Neural crest cell (in vitro differentiated cells): ENCODE measurements at regions not wholly inside any gene's neighbourhood (a gene's known extent, or its start where the extent isn't known, plus 50 kb on each side); places are given as distances from the start of the nearest gene placed in this dataset.

Experiments
- DNase-seq: peaks from one replicate; pipeline ENCODE4 v3.0.0; 2021; ENCODE audit warnings: low read depth, mixed read lengths, low spot score
- H3K27ac Mint-ChIP-seq: one replicate; pipeline ENCODE4 v1.8.0; 2021; ENCODE audit warnings: mild to moderate bottlenecking, mixed read lengths; ENCODE audit not compliant: unreplicated experiment
- H3K27me3 Mint-ChIP-seq: 2 replicates; pipeline ENCODE4 v1.8.0; 2021; ENCODE audit warnings: low read depth, mild to moderate bottlenecking, mixed read lengths
- H3K36me3 Mint-ChIP-seq: 2 replicates; pipeline ENCODE4 v1.8.0; 2021; ENCODE audit warnings: low read depth, mild to moderate bottlenecking, mixed read lengths
- H3K4me1 Mint-ChIP-seq: 2 replicates; pipeline ENCODE4 v1.8.0; 2021; ENCODE audit warnings: mixed read lengths
- H3K4me3 Mint-ChIP-seq: one replicate; pipeline ENCODE4 v1.8.0; 2021; ENCODE audit warnings: mild to moderate bottlenecking, mixed read lengths
- H3K9me3 Mint-ChIP-seq: 2 replicates; pipeline ENCODE4 v1.8.0; 2021; ENCODE audit warnings: mixed read lengths
- TF ChIP-seq, protein P1 (sequence below): fragments of 200-600 bp; sonication (generic); conservative IDR thresholded peaks from 2 replicates; pipeline ENCODE4 v1.5.0; 2021; ENCODE audit warnings: antibody characterized with exemption, mild to moderate bottlenecking

DNA sequence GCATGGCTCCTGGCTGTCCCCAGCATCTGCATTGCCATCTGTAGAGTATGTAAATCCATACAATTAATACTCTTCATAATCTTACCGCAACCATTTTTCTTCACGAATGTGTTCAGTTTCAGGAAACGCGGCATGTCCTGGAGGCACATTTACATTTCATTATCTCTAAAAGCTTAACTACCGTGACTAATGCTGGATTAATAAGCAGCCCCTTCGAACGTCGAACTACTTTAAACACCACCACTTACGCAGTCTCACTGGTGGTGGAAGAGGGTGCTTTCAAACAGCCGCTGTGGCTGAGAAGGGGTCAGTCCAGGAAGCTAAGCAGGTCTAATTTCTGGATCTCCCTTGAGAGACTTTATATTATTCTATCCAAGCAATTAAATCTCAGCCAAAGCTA is 85.6 kb downstream of the C5orf15 start:
- no peak overlapping the region for H3K4me3 Mint-ChIP-seq
- H3K9me3 Mint-ChIP-seq: peaks cover 4% of the 10 kb centered on the region
- no peaks in the 10 kb centered on the region for H3K36me3 Mint-ChIP-seq
- H3K4me1 Mint-ChIP-seq: peaks cover 23% of the 10 kb centered on the region
- no peak overlapping the region for H3K27ac Mint-ChIP-seq
- no peak for DNase-seq
- no peaks in the 10 kb centered on the region for H3K27me3 Mint-ChIP-seq
- TF ChIP-seq, protein P1, sequence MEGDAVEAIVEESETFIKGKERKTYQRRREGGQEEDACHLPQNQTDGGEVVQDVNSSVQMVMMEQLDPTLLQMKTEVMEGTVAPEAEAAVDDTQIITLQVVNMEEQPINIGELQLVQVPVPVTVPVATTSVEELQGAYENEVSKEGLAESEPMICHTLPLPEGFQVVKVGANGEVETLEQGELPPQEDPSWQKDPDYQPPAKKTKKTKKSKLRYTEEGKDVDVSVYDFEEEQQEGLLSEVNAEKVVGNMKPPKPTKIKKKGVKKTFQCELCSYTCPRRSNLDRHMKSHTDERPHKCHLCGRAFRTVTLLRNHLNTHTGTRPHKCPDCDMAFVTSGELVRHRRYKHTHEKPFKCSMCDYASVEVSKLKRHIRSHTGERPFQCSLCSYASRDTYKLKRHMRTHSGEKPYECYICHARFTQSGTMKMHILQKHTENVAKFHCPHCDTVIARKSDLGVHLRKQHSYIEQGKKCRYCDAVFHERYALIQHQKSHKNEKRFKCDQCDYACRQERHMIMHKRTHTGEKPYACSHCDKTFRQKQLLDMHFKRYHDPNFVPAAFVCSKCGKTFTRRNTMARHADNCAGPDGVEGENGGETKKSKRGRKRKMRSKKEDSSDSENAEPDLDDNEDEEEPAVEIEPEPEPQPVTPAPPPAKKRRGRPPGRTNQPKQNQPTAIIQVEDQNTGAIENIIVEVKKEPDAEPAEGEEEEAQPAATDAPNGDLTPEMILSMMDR: no peak

DNA sequence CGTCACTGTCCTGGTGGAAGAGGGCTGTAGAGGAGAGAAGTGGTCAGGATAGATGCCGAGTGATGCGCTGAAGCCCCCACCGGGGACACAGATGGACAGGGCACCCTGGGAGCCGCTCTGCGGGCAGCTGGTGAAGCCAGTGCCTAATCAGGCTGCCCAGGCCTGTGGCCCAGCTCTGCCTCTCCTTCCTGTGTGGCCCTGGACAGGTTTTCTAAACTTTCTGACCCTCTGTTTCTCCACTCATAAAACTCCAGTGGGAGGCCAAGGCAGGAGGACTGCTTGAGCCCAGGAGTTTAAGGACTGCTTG is 86.1 kb downstream of the C5orf15 start:
- Mint-ChIP-seq H3K36me3 (no peaks in the 10 kb centered on the region), H3K4me3 (no peak overlapping the region), H3K4me1 (peaks cover 23% of the 10 kb centered on the region), H3K9me3 (peaks cover 4% of the 10 kb centered on the region), H3K27ac (no peak overlapping the region), H3K27me3 (no peaks in the 10 kb centered on the region)
- TF ChIP-seq, protein P1: no peak
- DNase-seq: no peak

DNA sequence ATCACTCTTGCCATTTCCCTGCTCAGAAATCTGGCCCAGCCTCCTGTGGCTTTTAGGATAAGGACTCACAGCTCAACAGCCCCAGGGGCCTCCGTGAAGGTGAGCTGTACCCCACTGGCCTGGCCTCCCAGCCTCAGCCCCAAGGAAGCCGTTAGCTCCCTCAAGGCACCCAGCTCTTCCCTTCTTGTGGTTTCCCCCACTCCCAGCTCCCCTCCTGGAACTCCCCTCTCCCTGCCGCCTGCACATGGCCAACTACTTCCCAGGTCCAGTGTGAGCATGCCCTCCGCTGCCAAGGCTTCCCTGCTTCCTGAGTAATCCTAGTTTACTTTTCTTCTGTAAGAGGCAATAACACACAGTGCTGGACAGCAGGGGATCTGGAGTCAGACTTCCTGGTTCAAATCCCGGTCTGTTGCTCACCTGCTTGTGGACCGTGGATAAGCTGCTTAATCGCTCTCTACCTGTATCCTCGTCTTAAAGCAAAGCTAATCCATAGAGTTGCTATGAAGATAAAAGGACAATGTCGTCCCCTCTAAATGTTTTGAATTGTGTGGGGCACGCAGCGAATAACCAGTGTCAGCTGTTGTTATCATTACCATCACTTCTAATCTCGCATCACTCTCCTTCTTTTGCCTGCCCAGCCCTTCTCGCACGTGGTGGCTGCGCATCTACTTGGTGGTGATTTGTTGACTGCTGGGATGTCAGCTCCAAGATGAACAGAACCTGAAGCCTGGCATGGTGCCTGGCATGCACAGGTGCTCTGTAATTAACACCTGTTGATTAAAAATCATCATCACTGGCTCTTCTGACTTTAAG is 86.6 kb downstream of the C5orf15 start:
- peaks cover 3% of the 10 kb centered on the region for H3K27me3 Mint-ChIP-seq
- no peak for DNase-seq
- H3K27ac Mint-ChIP-seq: no peak overlapping the region
- H3K4me1 Mint-ChIP-seq: peaks cover 23% of the 10 kb centered on the region
- no peak overlapping the region for H3K4me3 Mint-ChIP-seq
- TF ChIP-seq, protein P1: no peak
- no peaks in the 10 kb centered on the region for H3K36me3 Mint-ChIP-seq
- peaks cover 4% of the 10 kb centered on the region for H3K9me3 Mint-ChIP-seq

DNA sequence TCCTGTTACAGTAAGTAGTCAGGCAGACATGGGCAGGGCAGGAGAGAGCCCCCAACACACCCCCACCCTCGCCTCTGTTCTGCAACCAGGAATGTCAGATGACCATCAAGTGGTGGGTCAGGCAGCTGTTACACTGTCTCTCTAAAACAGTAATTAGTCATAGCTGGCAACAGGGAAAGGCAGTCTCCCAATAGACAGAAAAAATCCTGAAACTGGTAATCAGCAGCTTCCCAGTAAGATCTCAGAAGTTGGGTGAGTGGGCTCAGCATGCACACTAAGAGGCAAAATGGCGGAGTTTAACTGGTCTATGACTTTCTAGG is 90.2 kb downstream of the C5orf15 start:
- TF ChIP-seq, protein P1: no peak
- Mint-ChIP-seq H3K36me3 (no peaks in the 10 kb centered on the region), H3K27ac (no peak overlapping the region), H3K4me1 (peaks cover 7% of the 10 kb centered on the region), H3K9me3 (peaks cover 12% of the 10 kb centered on the region), H3K27me3 (peaks cover 3% of the 10 kb centered on the region), H3K4me3 (no peak overlapping the region)
- DNase-seq: no peak

DNA sequence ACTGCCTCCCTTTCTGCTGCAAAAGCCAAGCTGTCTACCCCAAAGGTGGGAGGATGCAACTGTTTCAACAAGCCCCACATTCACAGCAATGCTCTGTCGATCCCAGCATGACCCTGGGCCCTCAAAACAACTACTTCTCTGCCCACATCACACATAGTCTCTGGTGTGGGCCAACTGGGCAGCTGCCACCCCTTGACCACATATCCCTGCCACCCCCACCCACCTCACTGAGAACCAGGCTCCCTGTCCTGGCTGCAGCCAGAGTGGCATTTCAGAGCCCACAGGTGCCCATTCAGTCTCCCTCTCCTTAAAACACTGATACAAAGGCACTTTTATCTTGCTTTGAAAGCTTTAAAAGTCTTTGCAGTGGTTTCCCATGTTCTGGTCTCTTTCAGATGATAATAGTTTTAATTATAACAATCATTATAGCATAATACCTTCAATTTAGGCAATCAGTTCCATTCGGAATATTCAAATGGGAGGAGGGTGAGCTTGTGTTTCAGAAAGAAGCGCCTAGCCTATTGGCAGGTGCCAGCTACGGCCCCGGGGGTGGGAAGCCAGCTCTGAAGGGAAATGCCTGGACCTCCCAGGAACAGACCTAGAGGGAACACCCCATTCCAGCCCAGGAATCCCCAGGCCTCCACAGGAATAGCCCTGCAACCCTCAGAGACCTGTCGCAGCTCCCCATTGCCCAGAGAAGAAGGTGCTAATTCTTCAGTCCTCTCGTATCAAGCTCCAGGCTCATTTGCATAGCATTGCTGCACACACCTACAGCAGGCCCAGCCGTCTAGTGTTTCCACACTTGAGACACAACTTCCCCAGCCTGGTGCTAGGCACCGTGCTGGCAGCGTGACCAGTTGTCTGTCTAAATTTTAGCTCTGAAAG is 90.8 kb downstream of the C5orf15 start:
- H3K27me3 Mint-ChIP-seq: peaks cover 3% of the 10 kb centered on the region
- H3K27ac Mint-ChIP-seq: no peak overlapping the region
- peaks cover 12% of the 10 kb centered on the region for H3K9me3 Mint-ChIP-seq
- no peak overlapping the region for H3K4me3 Mint-ChIP-seq
- TF ChIP-seq, protein P1: no peak
- H3K4me1 Mint-ChIP-seq: peaks cover 7% of the 10 kb centered on the region
- DNase-seq: no peak
- no peaks in the 10 kb centered on the region for H3K36me3 Mint-ChIP-seq
